Hippocampal formation (tissue), 2 donors: ENCODE measurements at regions not wholly inside any gene's neighbourhood (a gene's known extent, or its start where the extent isn't known, plus 50 kb on each side); places are given as distances from the start of the nearest gene placed in this dataset.
"Not testable (repeated sequence)": the region's sequence is repeated elsewhere in the genome, so short reads cannot be mapped to it uniquely, and the experiment has no call there.

Experiments used
- DNase-seq, 2 donors: peaks; one replicate each; lab custom pipeline; 2025; lab: John Stamatoyannopoulos, UW

DNA sequence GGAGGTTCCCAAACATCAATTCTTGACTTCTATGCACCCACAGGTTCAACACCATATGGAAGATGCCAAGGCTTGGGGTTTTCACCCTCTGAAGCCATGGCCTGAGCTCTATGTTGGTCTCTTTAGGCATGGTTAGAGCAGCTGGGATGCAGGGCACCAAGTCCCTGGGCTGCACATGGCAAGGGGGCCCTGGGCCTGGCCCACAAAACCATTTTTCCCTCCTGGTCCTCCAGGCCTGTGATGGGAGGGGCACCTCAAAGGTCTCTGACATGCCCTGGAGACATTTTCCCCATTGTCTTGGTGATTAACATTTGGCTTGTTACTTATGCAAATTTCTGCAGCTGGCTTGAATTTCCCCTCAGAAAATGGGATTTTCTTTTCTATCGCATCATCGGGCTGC lies 480.5 kb upstream of the IRAK1BP1 start:
- not testable (repeated sequence) for DNase-seq

GRCh38 chr6:78390066-78390465 lies 477.3 kb upstream of the IRAK1BP1 start:
- DNase-seq, result no peak

DNA sequence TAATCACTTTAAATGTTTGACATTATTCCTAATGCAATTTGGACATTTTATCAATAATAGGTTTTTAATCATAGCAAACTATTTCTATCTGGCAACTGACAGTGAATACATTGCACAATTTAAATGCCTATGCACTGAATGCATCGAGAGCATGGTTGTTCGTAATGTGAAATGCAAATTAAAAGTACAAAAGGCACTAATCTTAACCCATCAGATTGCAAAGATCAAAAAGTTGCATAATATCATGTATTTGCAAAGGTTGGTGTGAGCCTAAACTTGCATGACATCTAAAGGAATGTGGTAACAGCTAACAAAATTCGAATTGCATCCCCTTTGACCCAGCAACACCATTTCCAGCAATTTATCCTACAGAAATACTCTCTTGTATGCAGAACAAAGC lies 469.9 kb upstream of the IRAK1BP1 start:
- DNase-seq, result no peak

DNA sequence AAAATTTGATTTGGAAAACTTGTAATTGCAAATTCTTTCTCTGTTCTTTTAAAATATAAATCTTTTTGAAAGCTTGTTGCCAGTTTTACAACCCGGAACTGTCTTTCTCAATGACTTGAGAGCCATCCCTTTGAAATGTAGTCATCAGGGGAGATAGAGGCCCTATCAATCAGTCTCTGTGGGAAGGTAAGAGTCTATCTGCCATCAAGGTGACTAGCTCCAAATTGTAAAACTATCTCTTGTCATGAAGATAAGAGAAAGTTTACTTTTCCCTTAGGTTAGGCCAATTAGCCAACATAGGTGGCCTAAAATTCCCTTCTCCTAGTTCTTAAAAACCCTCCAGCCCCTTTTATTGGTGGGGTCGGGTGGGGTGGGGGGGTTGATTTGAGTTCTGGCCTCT lies 469.1 kb upstream of the IRAK1BP1 start:
- no peak for DNase-seq

- no peak for DNase-seq
Observed at GRCh38 chr6:78400076-78400475, 467.3 kb upstream of the IRAK1BP1 start.

GRCh38 chr6:78427386-78427785 lies 440.0 kb upstream of the IRAK1BP1 start:
- DNase-seq, result no peak

GRCh38 chr6:78430521-78430920 lies 436.8 kb upstream of the IRAK1BP1 start:
- no peak for DNase-seq

DNA sequence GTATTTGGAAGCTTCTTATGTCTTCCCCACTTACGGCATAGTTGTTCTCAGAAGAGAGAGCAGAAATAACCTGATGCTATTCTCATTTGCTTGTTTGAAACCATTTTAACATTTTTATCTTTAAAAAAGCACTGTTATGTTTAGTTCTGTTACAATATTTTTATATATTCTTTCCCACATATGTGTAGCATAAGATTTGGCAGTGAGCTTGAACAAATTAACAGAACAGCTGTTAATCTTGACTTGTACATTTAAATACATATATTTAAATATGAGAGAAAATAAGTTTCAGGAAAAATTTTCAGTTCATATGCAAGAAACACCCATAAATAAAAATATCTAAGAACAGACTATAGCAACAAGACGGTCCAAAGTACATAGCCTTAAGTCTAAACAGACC lies 431.7 kb upstream of the IRAK1BP1 start:
- DNase-seq, result peak in 1 of 2 donors; percentile 19

DNA sequence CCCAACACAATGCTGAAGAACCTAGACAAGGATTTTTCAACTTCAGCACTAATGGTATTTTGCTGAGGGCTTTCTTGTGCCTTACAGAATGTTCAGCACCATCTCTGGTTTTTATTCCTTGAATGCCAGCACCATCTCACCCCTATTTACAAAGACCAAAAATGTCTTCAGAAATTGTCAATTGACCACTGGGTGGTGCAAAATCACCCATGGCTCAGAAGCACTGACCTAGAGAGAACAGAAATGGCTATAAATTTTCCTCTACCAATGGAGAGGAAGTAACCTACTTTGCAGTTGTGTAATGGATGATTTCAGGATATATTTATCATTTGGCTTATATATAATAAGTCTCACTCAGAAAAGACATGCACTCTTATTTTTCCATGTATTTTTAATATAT lies 431.0 kb upstream of the IRAK1BP1 start:
- DNase-seq, result no peak

GRCh38 chr6:78438135-78438534 lies 429.2 kb upstream of the IRAK1BP1 start:
- DNase-seq, result no peak

DNA sequence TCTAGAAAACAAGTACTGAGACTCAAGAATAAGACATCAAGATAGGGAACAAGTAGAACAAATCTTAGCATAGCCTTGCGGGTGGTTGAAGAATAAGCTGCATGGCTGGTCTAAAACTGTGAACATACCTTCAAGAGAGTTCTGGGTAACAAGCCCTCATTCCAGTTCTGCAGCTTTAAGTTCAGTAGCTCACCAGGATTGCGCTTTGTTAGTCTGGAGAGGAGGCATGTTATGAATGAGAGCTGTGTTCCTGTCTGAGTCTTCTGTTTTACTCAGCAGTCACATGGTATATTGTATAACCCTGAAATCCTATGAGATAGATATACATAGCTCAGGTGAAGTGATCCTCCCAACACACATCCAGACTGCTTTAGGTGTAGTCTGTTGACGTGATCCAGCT lies 406.6 kb upstream of the IRAK1BP1 start:
- DNase-seq, result no peak

GRCh38 chr6:78462728-78463127 lies 404.6 kb upstream of the IRAK1BP1 start:
- no peak for DNase-seq

- no peak for DNase-seq
Observed at GRCh38 chr6:78465059-78465634, 402.2 kb upstream of the IRAK1BP1 start.

DNA sequence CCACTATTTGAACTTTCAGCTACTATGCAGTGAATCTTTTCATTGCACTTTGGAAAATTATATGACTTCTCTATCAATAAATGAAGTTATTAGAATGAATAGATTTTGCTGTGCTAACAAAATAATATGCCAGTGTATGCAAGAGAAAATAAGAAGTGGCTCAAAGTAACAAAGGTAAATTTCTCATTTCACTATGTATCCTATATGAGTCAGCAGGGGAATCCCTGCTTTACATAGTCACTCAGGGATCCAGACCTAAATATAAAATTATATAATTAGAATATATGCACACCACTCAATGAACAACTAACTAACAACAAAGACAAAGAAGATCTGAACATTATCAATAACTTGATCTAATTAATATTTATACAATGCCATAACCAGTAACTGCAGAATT lies 390.8 kb upstream of the IRAK1BP1 start:
- no peak for DNase-seq

- peak in 1 of 2 donors; percentile 2 for DNase-seq
Observed at GRCh38 chr6:78482801-78483552, 384.4 kb upstream of the IRAK1BP1 start.

DNA sequence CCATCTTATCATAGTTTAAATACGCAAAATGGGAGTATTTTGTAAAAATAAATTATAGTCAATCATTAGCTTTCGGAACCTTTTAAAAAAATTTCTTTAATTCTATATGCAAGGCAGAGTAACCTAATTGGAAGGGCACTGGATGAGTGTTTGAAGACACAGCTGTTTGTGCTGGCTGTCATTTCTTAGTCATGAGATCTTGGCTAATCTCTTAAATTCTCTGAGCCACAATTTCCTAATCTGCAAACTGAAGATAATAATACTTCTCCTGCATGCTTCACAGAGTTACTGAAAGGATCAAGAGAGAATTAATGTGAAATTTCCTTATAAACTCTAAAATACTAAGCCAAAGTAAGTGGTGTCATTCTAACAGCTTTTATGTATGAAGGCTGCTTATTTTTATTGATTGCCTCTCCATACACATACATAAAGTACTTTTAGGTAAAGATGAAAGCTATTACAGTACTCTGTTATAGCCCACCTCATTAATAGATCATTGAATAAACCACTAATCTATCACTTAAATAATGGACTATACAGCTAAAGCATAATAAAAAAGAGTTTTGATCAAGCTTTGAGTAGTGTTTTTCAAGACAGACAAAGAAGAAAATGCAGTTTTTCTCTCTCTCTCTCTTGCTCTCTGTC lies 383.7 kb upstream of the IRAK1BP1 start:
- DNase-seq, result no peak

GRCh38 chr6:78484198-78485064 lies 382.9 kb upstream of the IRAK1BP1 start:
- DNase-seq, result no peak

GRCh38 chr6:78487401-78487800 lies 379.9 kb upstream of the IRAK1BP1 start:
- DNase-seq, result no peak

- DNase-seq, result no peak
Observed at GRCh38 chr6:78489874-78490273, 377.5 kb upstream of the IRAK1BP1 start.

- no peak for DNase-seq
Observed at GRCh38 chr6:78492351-78493017, 374.9 kb upstream of the IRAK1BP1 start.

DNA sequence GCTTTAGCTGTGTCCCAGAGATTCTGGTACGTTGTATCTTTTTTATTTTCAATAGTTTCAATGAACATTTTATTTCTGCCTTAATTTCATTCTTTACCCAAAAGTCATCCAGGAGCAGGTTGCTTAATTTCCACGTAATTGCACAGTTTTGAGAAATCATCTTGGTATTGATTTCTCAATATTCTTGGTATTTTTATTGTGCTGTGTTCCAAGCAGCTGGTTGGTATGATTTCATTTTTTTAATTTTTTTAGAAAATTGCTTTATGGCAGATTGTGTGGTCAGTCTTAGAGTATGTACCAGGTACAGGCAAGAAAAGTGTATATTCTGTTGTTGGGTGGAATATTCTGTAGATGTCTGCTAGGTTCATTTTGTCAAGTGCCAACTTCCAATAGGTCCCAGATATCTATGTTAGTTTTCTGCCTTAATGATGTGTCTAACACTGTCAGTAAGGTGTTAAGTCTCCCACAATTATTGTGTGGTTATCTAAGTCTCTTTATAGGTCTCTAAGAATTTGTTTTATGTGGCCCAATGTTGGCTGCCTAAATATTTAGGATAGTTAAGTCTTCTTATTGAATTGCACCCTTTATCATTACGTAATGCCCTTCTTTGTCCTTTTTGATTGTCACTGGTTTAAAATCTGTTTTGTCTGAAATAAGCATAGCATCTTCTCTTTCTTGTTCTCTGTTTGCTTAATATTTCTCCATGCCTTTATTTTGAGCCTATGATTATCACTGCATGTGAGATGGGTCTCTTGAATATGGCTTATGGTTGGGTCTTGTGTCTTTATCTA lies 366.9 kb upstream of the IRAK1BP1 start:
- no peak for DNase-seq
